Neural cell (in vitro differentiated cells): ENCODE measurements at regions not wholly inside any gene's neighbourhood (a gene's known extent, or its start where the extent isn't known, plus 50 kb on each side); places are given as distances from the start of the nearest gene placed in this dataset.

ENCODE experiments used
- H2AFZ ChIP-seq: fragments of 200-600, 300-800 bp; sonication (generic), shearing (Covaris generic); 2 replicates; pipeline ENCODE4 v1.6.0; 2014; ENCODE audit warnings: low read depth, mild to moderate bottlenecking, antibody characterized with exemption, low read length, moderate library complexity
- H3F3A ChIP-seq: fragments of 200-600 bp; shearing (Covaris generic); 2 replicates; pipeline ENCODE4 v1.6.1; 2016; ENCODE audit warnings: mild to moderate bottlenecking, moderate library complexity, mixed read lengths, antibody characterized with exemption, low read length; ENCODE audit not compliant: insufficient read depth, poor library complexity, severe bottlenecking
- H3K27ac ChIP-seq: fragments of 200-600, 300-800 bp; sonication (generic), shearing (Covaris generic); 2 replicates; pipeline ENCODE4 v1.5.1; 2014; ENCODE audit warnings: mild to moderate bottlenecking, low read length, moderate library complexity
- H3K27me3 ChIP-seq: fragments of 300-800, 200-600 bp; sonication (generic), shearing (Covaris generic); 2 replicates; pipeline ENCODE4 v1.6.0; 2014; ENCODE audit warnings: mild to moderate bottlenecking, low read depth, low read length, moderate library complexity; ENCODE audit not compliant: insufficient read depth
- H3K36me3 ChIP-seq: fragments of 300-800, 200-600 bp; sonication (generic), shearing (Covaris generic); 2 replicates; pipeline ENCODE4 v1.5.1; 2014; ENCODE audit warnings: mild to moderate bottlenecking, antibody characterized with exemption, low read length, moderate library complexity; ENCODE audit not compliant: insufficient read depth
- H3K4me2 ChIP-seq: fragments of 300-800, 200-600 bp; sonication (generic), shearing (Covaris generic); 2 replicates; pipeline ENCODE4 v1.6.0; 2014; ENCODE audit warnings: mild to moderate bottlenecking, low read length
- H3K4me3 ChIP-seq: fragments of 300-800, 200-600 bp; sonication (generic), shearing (Covaris generic); 2 replicates; pipeline ENCODE4 v1.5.1; 2014; ENCODE audit warnings: mild to moderate bottlenecking, low read length, moderate library complexity
- H3K79me2 ChIP-seq: fragments of 200-600 bp; shearing (Covaris generic); replicated peaks from 2 replicates; pipeline ENCODE4 v1.6.0; 2014; ENCODE audit warnings: mild to moderate bottlenecking, low read length, moderate library complexity; ENCODE audit not compliant: insufficient read depth
- H3K9ac ChIP-seq: fragments of 300-800, 200-600 bp; sonication (generic), shearing (Covaris generic); 2 replicates; pipeline ENCODE4 v1.6.1; 2016; ENCODE audit warnings: mild to moderate bottlenecking, low read length, mixed read lengths
- H3K9me2 ChIP-seq: fragments of 200-600 bp; shearing (Covaris generic); 2 replicates; pipeline ENCODE4 v1.6.1; 2016; ENCODE audit warnings: mild to moderate bottlenecking, low read length, mixed read lengths; ENCODE audit not compliant: insufficient read depth
- H3K9me3 ChIP-seq: fragments of 200-600, 300-800 bp; sonication (generic), shearing (Covaris generic); 2 replicates; pipeline ENCODE4 v1.6.1; 2016; ENCODE audit warnings: mild to moderate bottlenecking, mixed run types, low read length, moderate library complexity, mixed read lengths
- H4K20me1 ChIP-seq: fragments of 200-600 bp; shearing (Covaris generic); 2 replicates; pipeline ENCODE4 v1.6.1; 2016; ENCODE audit warnings: mild to moderate bottlenecking, mixed run types; ENCODE audit not compliant: insufficient read depth
- CTCF ChIP-seq: fragments of 450-650 bp; IDR thresholded peaks from 2 replicates; pipeline ENCODE4 v1.5.1; 2014; ENCODE audit warnings: antibody characterized with exemption, mild to moderate bottlenecking, moderate library complexity; ENCODE audit not compliant: poor library complexity, severe bottlenecking
- EP300 ChIP-seq: fragments of 450-650 bp; conservative IDR thresholded peaks from 2 replicates; pipeline ENCODE4 v1.6.1; 2014; ENCODE audit warnings: antibody characterized with exemption, mild to moderate bottlenecking, moderate library complexity; ENCODE audit not compliant: poor library complexity, severe bottlenecking
- EZH2 ChIP-seq: fragments of 200-600, 300-800 bp; shearing (Covaris generic), sonication (generic); IDR thresholded peaks from 2 replicates; pipeline ENCODE4 v1.6.1; 2014; ENCODE audit warnings: antibody characterized with exemption, low read length, borderline replicate concordance, mild to moderate bottlenecking; ENCODE audit not compliant: insufficient read depth, poor library complexity, severe bottlenecking
- MXI1 ChIP-seq: fragments of 450-650 bp; conservative IDR thresholded peaks from 2 replicates; pipeline ENCODE4 v1.6.1; 2014; ENCODE audit warnings: antibody characterized with exemption, mild to moderate bottlenecking; ENCODE audit not compliant: poor library complexity, severe bottlenecking
- POLR2AphosphoS5 ChIP-seq: IDR thresholded peaks from 2 replicates; pipeline ENCODE4 v1.6.1; 2012
- RAD21 ChIP-seq: fragments of 450-650 bp; conservative IDR thresholded peaks from 2 replicates; pipeline ENCODE4 v1.6.1; 2014; ENCODE audit warnings: antibody characterized with exemption, mild to moderate bottlenecking, moderate library complexity
- REST ChIP-seq: IDR thresholded peaks from 2 replicates; pipeline ENCODE4 v1.6.1; 2012; ENCODE audit warnings: borderline replicate concordance
- SMC3 ChIP-seq: fragments of 450-650 bp; conservative IDR thresholded peaks from 2 replicates; pipeline ENCODE4 v1.6.1; 2014; ENCODE audit warnings: antibody characterized with exemption, mild to moderate bottlenecking, moderate library complexity; ENCODE audit not compliant: poor library complexity
- TAF1 ChIP-seq: IDR thresholded peaks from 2 replicates; pipeline ENCODE4 v1.6.1; 2012; ENCODE audit warnings: low read depth

- H3K4me2 ChIP-seq, result no peak overlapping the region
- no peaks in the 10 kb centered on the region for H3K36me3 ChIP-seq
- no peak overlapping the region for H3K4me3 ChIP-seq
- H3K9ac ChIP-seq, result no peak overlapping the region
- no peaks in the 10 kb centered on the region for H3K27me3 ChIP-seq
- TF ChIP-seq EP300, result no peak
- TF ChIP-seq MXI1, result no peak
- no peak for TF ChIP-seq SMC3
- TF ChIP-seq EZH2, result no peak
- no peak for TF ChIP-seq POLR2AphosphoS5
- H3K79me2 ChIP-seq, result no peaks in the 10 kb centered on the region
- H2AFZ ChIP-seq, result no peak overlapping the region
- H4K20me1 ChIP-seq, result no peaks in the 10 kb centered on the region
- no peaks in the 10 kb centered on the region for H3K9me2 ChIP-seq
- H3K9me3 ChIP-seq, result no peaks in the 10 kb centered on the region
- no peaks in the 10 kb centered on the region for H3F3A ChIP-seq
- no peak overlapping the region for H3K27ac ChIP-seq
These were observed 1093.1 kb upstream of the LRRN3 start for GRCh38 chr7:109997837-109998236.

- H3K27me3 ChIP-seq, result no peaks in the 10 kb centered on the region
- no peak overlapping the region for H2AFZ ChIP-seq
- H3K9ac ChIP-seq, result no peak overlapping the region
- no peaks in the 10 kb centered on the region for H3K79me2 ChIP-seq
- no peaks in the 10 kb centered on the region for H3F3A ChIP-seq
- no peaks in the 10 kb centered on the region for H4K20me1 ChIP-seq
- no peak overlapping the region for H3K4me2 ChIP-seq
- no peaks in the 10 kb centered on the region for H3K36me3 ChIP-seq
- no peaks in the 10 kb centered on the region for H3K9me2 ChIP-seq
- TF ChIP-seq POLR2AphosphoS5 (no peak), EZH2 (no peak), MXI1 (no peak), CTCF (no peak), SMC3 (no peak), RAD21 (no peak), REST (no peak), TAF1 (no peak), EP300 (no peak)
- H3K9me3 ChIP-seq, result no peaks in the 10 kb centered on the region
- no peak overlapping the region for H3K27ac ChIP-seq
- no peak overlapping the region for H3K4me3 ChIP-seq
These were observed 1089.5 kb upstream of the LRRN3 start for GRCh38 chr7:110001254-110001938.
